ENCODE measurements at regions not wholly inside any gene's neighbourhood (a gene's known extent, or its start where the extent isn't known, plus 50 kb on each side); places are given as distances from the start of the nearest gene placed in this dataset.

- CTCF ChIA-PET, result interaction anchor here (0.6 to 3.0 kb wide), 20 partner anchors 11 to 732 kb away, joined by 3 to 42 read pairs (median 4); no protein-coding TSS in a partner anchor
- TF ChIP-seq CHD2 (IDR thresholded peaks at IDR 0.05; ENCODE audit: low read length, partially characterized antibody) (no peak), NFIC (IDR thresholded peaks at IDR 0.05; ENCODE audit: borderline replicate concordance) (no peak), RAD21 (IDR thresholded peaks at IDR 0.05; ENCODE audit: low read length) (peak; percentile 64), EZH2phosphoT487 (IDR thresholded peaks at IDR 0.05; ENCODE audit: borderline replicate concordance, low read depth) (no peak), EP300 (IDR thresholded peaks at IDR 0.05; ENCODE audit: borderline replicate concordance in 1 of 2, low read depth in 1 of 2, low read length in 1 of 2) (no peak), FOSL2 (IDR thresholded peaks at IDR 0.05; ENCODE audit: borderline replicate concordance, low read depth) (no peak), CTCF (IDR thresholded peaks at IDR 0.05) (peak; percentile 68), POLR2AphosphoS5 (IDR thresholded peaks at IDR 0.05; ENCODE audit: low read depth, low read length) (no peak), TEAD4 (IDR thresholded peaks at IDR 0.05; ENCODE audit: borderline replicate concordance, insufficient read depth) (no peak), TCF12 (IDR thresholded peaks at IDR 0.05) (no peak), USF1 (IDR thresholded peaks at IDR 0.05; ENCODE audit: borderline replicate concordance, low read depth) (no peak), ZBTB33 (IDR thresholded peaks at IDR 0.05; ENCODE audit: borderline replicate concordance, low read depth) (no peak)
- no peak overlapping the region for H2AFZ ChIP-seq (ENCODE audit: low read depth)
Observed at GRCh38 chr14:25537846-25538455, 488.0 kb upstream of the STXBP6 start.

GRCh38 chr14:25526290-25526689 is 476.3 kb upstream of the STXBP6 start:
- no peaks in the 10 kb centered on the region for H3K36me3 ChIP-seq (replicated peaks in 1 of 2; ENCODE audit: control insufficient read depth in 1 of 2, insufficient read depth in 2 of 2, low read length in 1 of 2)
- H3F3A ChIP-seq (replicated peaks; ENCODE audit: insufficient read depth), result no peaks in the 10 kb centered on the region
- ChIA-PET POLR2A (no interaction called here), CTCF (interaction anchor here (0.6 kb wide), 1 partner anchor 12 kb away, joined by 3 read pairs; no protein-coding TSS in a partner anchor)
- H3K9ac ChIP-seq, result no peak overlapping the region
- 17% methylated on average over 2 of the region's 2 CpGs for WGBS (ENCODE audit: low lambda C conversion rate)
- no peak overlapping the region for H2AFZ ChIP-seq (ENCODE audit: low read depth)
- H3K4me3 ChIP-seq (ENCODE audit: low read depth in 2 of 2, low read length in 1 of 2), result no peak overlapping the region
- no peaks in the 10 kb centered on the region for H4K20me1 ChIP-seq (ENCODE audit: insufficient read depth)
- H3K9me3 ChIP-seq, result no peaks in the 10 kb centered on the region
- H3K79me2 ChIP-seq (ENCODE audit: insufficient read depth), result no peaks in the 10 kb centered on the region
- no peaks in the 10 kb centered on the region for H3K27me3 ChIP-seq (ENCODE audit: insufficient read depth)
- no peaks in the 10 kb centered on the region for H3K4me1 ChIP-seq (ENCODE audit: control insufficient read depth in 1 of 2, insufficient read depth in 2 of 2, low read depth in 1 of 2, low read length in 1 of 2)
- DNase-seq, result no peak
- H3K4me2 ChIP-seq, result no peak overlapping the region
- H3K27ac ChIP-seq (ENCODE audit: low read depth in 2 of 2, low read length in 1 of 2), result no peak overlapping the region
- no peaks in the 10 kb centered on the region for H3K9me2 ChIP-seq
- TF ChIP-seq YY1 (IDR thresholded peaks at IDR 0.05; ENCODE audit: low read depth), result no peak
- TF ChIP-seq USF2 (IDR thresholded peaks at IDR 0.05; ENCODE audit: borderline replicate concordance, low read depth, low read length), result no peak
- no peak for TF ChIP-seq MAX (IDR thresholded peaks at IDR 0.05; ENCODE audit: low read depth)
- no peak for TF ChIP-seq REST (IDR thresholded peaks at IDR 0.05; ENCODE audit: low read depth, low read length)
- no peak for TF ChIP-seq TEAD4 (IDR thresholded peaks at IDR 0.05; ENCODE audit: borderline replicate concordance, insufficient read depth)
- TF ChIP-seq NRF1 (IDR thresholded peaks at IDR 0.05; ENCODE audit: low read depth, low read length), result no peak
- no peak for TF ChIP-seq RFX5 (IDR thresholded peaks at IDR 0.05; ENCODE audit: low read length)

More at GRCh38 chr14:25537846-25538455, 488.0 kb upstream of the STXBP6 start:
- Histone ChIP-seq H3K27me3 (ENCODE audit: insufficient read depth) (no peaks in the 10 kb centered on the region), H3K27ac (ENCODE audit: low read depth in 2 of 2, low read length in 1 of 2) (no peak overlapping the region), H3K4me2 (no peak overlapping the region), H3K9me2 (no peaks in the 10 kb centered on the region), H3F3A (replicated peaks; ENCODE audit: insufficient read depth) (no peaks in the 10 kb centered on the region), H3K79me2 (ENCODE audit: insufficient read depth) (no peaks in the 10 kb centered on the region), H3K9me3 (no peaks in the 10 kb centered on the region), H3K4me3 (ENCODE audit: low read depth in 2 of 2, low read length in 1 of 2) (no peak overlapping the region; a peak in 1 of 4 replicates), H3K9ac (no peak overlapping the region), H3K4me1 (ENCODE audit: control insufficient read depth in 1 of 2, insufficient read depth in 2 of 2, low read depth in 1 of 2, low read length in 1 of 2) (no peaks in the 10 kb centered on the region), H4K20me1 (ENCODE audit: insufficient read depth) (no peaks in the 10 kb centered on the region), H3K36me3 (replicated peaks in 1 of 2; ENCODE audit: control insufficient read depth in 1 of 2, insufficient read depth in 2 of 2, low read length in 1 of 2) (no peaks in the 10 kb centered on the region)
- POLR2A ChIA-PET, result no interaction called here
- peak; percentile 26 for DNase-seq
- 0% methylated on average over 2 of the region's 2 CpGs for WGBS (ENCODE audit: low lambda C conversion rate)

Data from SK-N-SH (cell line).